HepG2 (cell line): ENCODE measurements at regions not wholly inside any gene's neighbourhood (a gene's known extent, or its start where the extent isn't known, plus 50 kb on each side); places are given as distances from the start of the nearest gene placed in this dataset.
A peak's percentile ranks its signal among the peaks of the same experiment; 100 is the strongest.

ENCODE experiments used
- ATAC-seq: fragments of 200-7000 bp; cut with Tn5 transposase; 3 replicates; pipeline ENCODE4 v1.9.1; 2020; ENCODE audit warnings: mild to moderate bottlenecking, moderate library complexity
- BruUV-seq: library from RNA; stranded (reverse); fragments of 400-500 nt; replicated peaks from 2 replicates; lab custom pipeline; 2021; lab: Mats Ljungman, UMichigan
- CTCF ChIA-PET: fragments of 300-600 bp; formaldehyde crosslinking; extraction: SDS; loops from one replicate; lab custom pipeline; 2021; ENCODE audit warnings: low total read pairs, inconsistent platforms, low intra/inter-chr PET ratio; lab: Yijun Ruan, JAX
- POLR2A ChIA-PET: fragments of 350-600 bp; sonication (Branson Sonifier 250); formaldehyde crosslinking; loops from one replicate; lab custom pipeline; 2020; ENCODE audit warnings: antibody characterized with exemption, inconsistent platforms; lab: Yijun Ruan, JAX
- DNase-seq: peaks from one replicate; pipeline ENCODE4 v3.0.0-alpha.2; 2015; ENCODE audit warnings: low spot score
- FAIRE-seq: peaks from 3 replicates; lab custom pipeline; 2011; peaks lifted over from hg19 to GRCh38; lab: Jason Lieb, UNC
- H2AFZ ChIP-seq: one replicate; pipeline ENCODE4 v1.6.1; 2011; ENCODE audit warnings: low read length, inconsistent platforms
- H3K27ac ChIP-seq: fragments of 300-600 bp; 3 replicates; pipeline ENCODE4 v1.8.0; 2011; ENCODE audit warnings: mixed run types, mild to moderate bottlenecking, mixed read lengths, low read length, inconsistent platforms; ENCODE audit not compliant: insufficient read depth; ENCODE audit errors: extremely low read length
- H3K27me3 ChIP-seq, 2 experiments: fragments of 200-600 bp in 1 of 2; 2 replicates in 1 of 2; 3 replicates in 1 of 2; pipeline versions ENCODE4 v1.6.0 to v1.8.0; 2011; ENCODE audit warnings: low read length in 2 of 2, mild to moderate bottlenecking in 2 of 2, moderate library complexity in 2 of 2, inconsistent platforms in 1 of 2; ENCODE audit not compliant: insufficient read depth in 2 of 2, control insufficient read depth in 1 of 2
- H3K36me3 ChIP-seq, 2 experiments: fragments of 200-600 bp in 1 of 2; replicated peaks in 1 of 2; 2 replicates in 1 of 2; 3 replicates in 1 of 2; pipeline versions ENCODE4 v1.5.1 to v1.8.0; 2011; ENCODE audit warnings: low read length in 2 of 2, inconsistent platforms in 1 of 2; ENCODE audit not compliant: insufficient read depth in 2 of 2, control insufficient read depth in 1 of 2
- H3K4me1 ChIP-seq: 2 replicates; pipeline ENCODE4 v1.5.1; 2012; ENCODE audit warnings: low read length, inconsistent platforms; ENCODE audit not compliant: insufficient read depth
- H3K4me2 ChIP-seq: 2 replicates; pipeline ENCODE4 v1.6.0; 2011; ENCODE audit warnings: low read depth, low read length, inconsistent platforms
- H3K4me3 ChIP-seq, 3 experiments: fragments of 200-600 bp in 1 of 3; sonication (generic), shearing (Covaris generic) in 1 of 3; replicated peaks in 1 of 3; 2 replicates each; pipeline ENCODE4 v1.5.1; 2011 to 2016; ENCODE audit warnings: low read length in 3 of 3, inconsistent platforms in 2 of 3, low read depth in 2 of 3, mild to moderate bottlenecking in 2 of 3, control low read depth in 1 of 3, mixed read lengths in 1 of 3; ENCODE audit not compliant: insufficient read depth in 1 of 3
- H3K79me2 ChIP-seq: one replicate; pipeline ENCODE4 v1.6.1; 2011; ENCODE audit warnings: low read length, inconsistent platforms; ENCODE audit not compliant: insufficient read depth
- H3K9ac ChIP-seq: 2 replicates; pipeline ENCODE4 v1.6.0; 2011; ENCODE audit warnings: mild to moderate bottlenecking, low read depth, low read length, inconsistent platforms; ENCODE audit not compliant: insufficient read depth
- H3K9me3 ChIP-seq: 2 replicates; pipeline ENCODE4 v1.5.1; 2012; ENCODE audit warnings: mild to moderate bottlenecking, low read length
- H4K20me1 ChIP-seq: 2 replicates; pipeline ENCODE4 v1.6.0; 2011; ENCODE audit warnings: inconsistent platforms, mild to moderate bottlenecking, low read length, moderate library complexity; ENCODE audit not compliant: insufficient read depth
- DDIT3 ChIP-seq: sonication (generic); formaldehyde crosslinking; IDR thresholded peaks from 2 replicates; pipeline ENCODE4 v1.4.0; 2020; ENCODE audit warnings: mild to moderate bottlenecking, missing genetic modification reagents
- E2F1 ChIP-seq: sonication (generic); formaldehyde crosslinking; IDR thresholded peaks from 2 replicates; pipeline ENCODE4 v1.5.0; 2020; ENCODE audit warnings: missing genetic modification reagents
- EEA1 ChIP-seq: sonication (generic); formaldehyde crosslinking; IDR thresholded peaks from 2 replicates; pipeline ENCODE4 v1.5.1; 2020; ENCODE audit warnings: mild to moderate bottlenecking, missing genetic modification reagents, borderline replicate concordance
- HNRNPK ChIP-seq: fragments of 200-400 bp; formaldehyde crosslinking; IDR thresholded peaks from 2 replicates; pipeline ENCODE4 v1.6.1; 2018; ENCODE audit warnings: low read length, low read depth, moderate library complexity, mild to moderate bottlenecking; ENCODE audit not compliant: poor library complexity, severe bottlenecking
- HNRNPL ChIP-seq: fragments of 200-400 bp; formaldehyde crosslinking; IDR thresholded peaks from 2 replicates; pipeline ENCODE4 v1.6.1; 2017; ENCODE audit warnings: mild to moderate bottlenecking, low read depth, low read length
- HOXA7 ChIP-seq: sonication (generic); formaldehyde crosslinking; IDR thresholded peaks from 2 replicates; pipeline ENCODE4 v1.8.1; 2022; ENCODE audit warnings: mild to moderate bottlenecking, missing genetic modification reagents, moderate library complexity
- ISL2 ChIP-seq: sonication (generic); formaldehyde crosslinking; IDR thresholded peaks from 2 replicates; pipeline ENCODE4 v1.5.0; 2020; ENCODE audit warnings: missing genetic modification reagents
- RAD21 ChIP-seq: fragments of 450-650 bp; formaldehyde crosslinking; IDR thresholded peaks from 2 replicates; pipeline ENCODE4 v1.5.0; 2020; ENCODE audit warnings: mild to moderate bottlenecking
- ZBED4 ChIP-seq: sonication (generic); formaldehyde crosslinking; IDR thresholded peaks from 2 replicates; pipeline ENCODE4 v1.4.0; 2020; ENCODE audit warnings: missing genetic modification reagents, borderline replicate concordance
- ZFP41 ChIP-seq: sonication (generic); formaldehyde crosslinking; IDR thresholded peaks from 2 replicates; pipeline ENCODE4 v1.4.0; 2020; ENCODE audit warnings: mild to moderate bottlenecking, missing genetic modification reagents, borderline replicate concordance
- ZNF121 ChIP-seq: sonication (generic); formaldehyde crosslinking; IDR thresholded peaks from 2 replicates; pipeline ENCODE4 v1.5.0; 2020; ENCODE audit warnings: mild to moderate bottlenecking, missing genetic modification reagents
- WGBS: methylation state at CpG from one replicate; pipeline ENCODE4 v1.1.6; 2017; ENCODE audit warnings: low lambda C conversion rate; 5-methylcytosine and 5-hydroxymethylcytosine counted together
- in situ Hi-C: cut with HindIII; loops from 2 replicates; pipeline ENCODE4 v1.10.0; 2017; ENCODE audit warnings: low pct_unique_long_range_greater_than_20kb; ENCODE audit not compliant: extremely low pct_ligation_motif_present
- intact Hi-C: fragments of 100-400 bp; cut with micrococcal nuclease; formaldehyde crosslinking; loops from one replicate; pipeline ENCODE4 v1.10.0; 2022; ENCODE audit not compliant: unreplicated experiment

- TF ChIP-seq E2F1 (CRISPR knock-in tag), result no peak
- no peak for TF ChIP-seq HOXA7
- TF ChIP-seq DDIT3 (CRISPR knock-in tag), result no peak
- TF ChIP-seq EEA1, result no peak
- no peak for TF ChIP-seq ZBED4 (CRISPR knock-in tag)
- no peak for TF ChIP-seq ZNF121 (CRISPR knock-in tag)
- TF ChIP-seq RAD21 (CRISPR knock-in tag), result no peak
- no peak for TF ChIP-seq ISL2 (CRISPR knock-in tag)
- TF ChIP-seq ZFP41 (CRISPR knock-in tag), result no peak
- TF ChIP-seq, all 625 proteins: peak for 0
Observed at GRCh38 chr15:81523867-81524266, 149.9 kb upstream of the TMC3 start (continued).

- Histone ChIP-seq H3K4me3 (no peak overlapping the region), H3K9ac (no peak overlapping the region), H3K4me1 (no peaks in the 10 kb centered on the region), H3K36me3 (no peaks in the 10 kb centered on the region), H3K79me2 (no peaks in the 10 kb centered on the region), H4K20me1 (no peaks in the 10 kb centered on the region), H2AFZ (no peak overlapping the region), H3K4me2 (no peak overlapping the region), H3K9me3 (no peaks in the 10 kb centered on the region), H3K27me3 (peaks cover 1 to 3% of the 10 kb centered on the region in 2 experiments; a peak in 2 of 5 replicates), H3K27ac (no peak overlapping the region)
- ChIA-PET CTCF (no interaction called here), POLR2A (no interaction called here)
- DNase-seq (no peak), ATAC-seq (no peak), FAIRE-seq (no peak)
- in situ Hi-C loops, result no loop called here
- intact Hi-C loops, result no loop called here
- no TSS peak for BruUV-seq
- WGBS, result 8% methylated on average over 2 of the region's 2 CpGs
- TF ChIP-seq HNRNPL, result no peak
- TF ChIP-seq HNRNPK, result peak; percentile 96
Observed at GRCh38 chr15:81520480-81520879, 146.5 kb upstream of the TMC3 start.
